Spleen (tissue), 11 donors: ENCODE measurements at regions not wholly inside any gene's neighbourhood (a gene's known extent, or its start where the extent isn't known, plus 50 kb on each side); places are given as distances from the start of the nearest gene placed in this dataset.

ENCODE experiments used
- DNase-seq: peaks from one replicate; pipeline ENCODE4 v3.0.0-alpha.2; 2020
- H3K27ac ChIP-seq, 8 donors: fragments of 200-600 bp; sonication (generic) in 7 of 8; 1 replicate in 4 of 8; 2 replicates in 4 of 8; pipeline versions ENCODE4 v1.5.0 to v1.8.0; 2016 to 2021; ENCODE audit warnings: inconsistent platforms in 4 of 8, mild to moderate bottlenecking in 4 of 8, moderate library complexity in 1 of 8
- H3K27me3 ChIP-seq, 7 donors: fragments of 200-600 bp; sonication (generic) in 6 of 7; replicated peaks in 1 of 7; 1 replicate in 4 of 7; 2 replicates in 3 of 7; pipeline versions ENCODE4 v1.5.0 to v1.8.0; 2016 to 2021; ENCODE audit warnings: inconsistent platforms in 3 of 7, mild to moderate bottlenecking in 1 of 7
- H3K36me3 ChIP-seq, 6 donors: fragments of 200-600 bp; sonication (generic) in 5 of 6; 1 replicate in 4 of 6; 2 replicates in 2 of 6; pipeline versions ENCODE4 v1.5.0 to v1.8.0; 2016 to 2021; ENCODE audit warnings: inconsistent platforms in 2 of 6
- H3K4me1 ChIP-seq, 6 donors: fragments of 200-600 bp; sonication (generic) in 5 of 6; 1 replicate in 3 of 6; 2 replicates in 3 of 6; pipeline versions ENCODE4 v1.5.0 to v1.8.0; 2016 to 2021; ENCODE audit warnings: inconsistent platforms in 3 of 6
- H3K4me3 ChIP-seq, 8 donors: fragments of 200-600 bp; sonication (generic) in 7 of 8; 1 replicate in 4 of 8; 2 replicates in 4 of 8; pipeline versions ENCODE4 v1.5.0 to v1.8.0; 2016 to 2021; ENCODE audit warnings: inconsistent platforms in 4 of 8, mild to moderate bottlenecking in 4 of 8, moderate library complexity in 2 of 8
- H3K9me3 ChIP-seq, 8 donors: fragments of 200-600 bp; sonication (generic) in 7 of 8; 1 replicate in 4 of 8; 2 replicates in 4 of 8; pipeline versions ENCODE4 v1.5.0 to v1.8.0; 2016 to 2021; ENCODE audit warnings: inconsistent platforms in 4 of 8
- CTCF ChIP-seq, 11 experiments: fragments of 200-600 bp in 7 of 11; fragments of 450-650 bp in 4 of 11; sonication (generic) in 4 of 11; IDR thresholded peaks in 8 of 11; conservative IDR thresholded peaks in 3 of 11; 1 replicate in 7 of 11; 2 replicates in 4 of 11; pipeline versions ENCODE4 v1.4.0 to v1.8.0; 2016 to 2021; ENCODE audit warnings: antibody characterized with exemption in 11 of 11, inconsistent platforms in 4 of 11, mild to moderate bottlenecking in 1 of 11
- POLR2A ChIP-seq, 3 donors: fragments of 450-650 bp; IDR thresholded peaks; one replicate each; pipeline ENCODE4 v1.5.1; 2017; ENCODE audit warnings: antibody characterized with exemption in 3 of 3, mild to moderate bottlenecking in 1 of 3
- POLR2AphosphoS5 ChIP-seq, 3 donors: sonication (generic); formaldehyde crosslinking; IDR thresholded peaks; one replicate each; pipeline ENCODE4 v1.5.1; 2017; ENCODE audit warnings: antibody characterized with exemption in 3 of 3
- WGBS, 5 donors: extraction: QIAGEN DNeasy Blood & Tissue Kit in 3 of 5; methylation state at CpG; one replicate each; pipeline versions ENCODE4 v1.1.5 to v1.1.7; 2013 to 2018; 5-methylcytosine and 5-hydroxymethylcytosine counted together
- intact Hi-C: fragments of 100-400 bp; cut with DNase I; formaldehyde crosslinking; loops from one replicate; pipeline ENCODE4 v1.15.0; 2023; ENCODE audit warnings: low total_unique reads
- donor health status: healthy with polysubstance abuse.
- donor health status: DM: no; HTN: no; CAD: no; lungs with moderate emphysema.
- donor health status: DM: no; HTN: no; CAD: no.
- donor health status: Bipolar disorder and iron deficiency.
- donor health status: healthy.
- donor health status: DM: no; HTN: no; CAD: no.
- donor health status: DM: yes; HTN: yes; CAD: no.

DNA sequence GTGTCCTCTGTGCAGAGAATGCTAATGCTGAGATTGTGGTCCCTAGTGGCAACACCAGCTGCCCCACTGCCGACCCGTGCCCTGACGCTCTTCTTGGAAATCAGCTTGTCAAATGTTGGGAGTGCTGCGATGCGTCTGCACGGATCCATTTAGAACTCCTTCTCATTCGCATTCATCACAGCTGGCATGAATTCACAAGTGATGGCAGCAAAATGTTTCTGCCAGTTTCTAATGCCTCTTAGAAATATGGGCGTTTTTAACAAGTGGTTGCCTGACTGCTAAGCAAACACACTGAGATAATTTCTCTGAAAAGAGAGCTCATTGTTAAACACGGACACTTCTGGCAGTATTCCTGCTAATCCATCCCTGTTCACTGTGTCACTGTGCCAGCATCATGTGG is 131.9 kb upstream of the KCNJ6 start:
- 80 to 86% (median 82%) methylated on average over 9 of the region's 9 CpGs for WGBS, 5 donors

DNA sequence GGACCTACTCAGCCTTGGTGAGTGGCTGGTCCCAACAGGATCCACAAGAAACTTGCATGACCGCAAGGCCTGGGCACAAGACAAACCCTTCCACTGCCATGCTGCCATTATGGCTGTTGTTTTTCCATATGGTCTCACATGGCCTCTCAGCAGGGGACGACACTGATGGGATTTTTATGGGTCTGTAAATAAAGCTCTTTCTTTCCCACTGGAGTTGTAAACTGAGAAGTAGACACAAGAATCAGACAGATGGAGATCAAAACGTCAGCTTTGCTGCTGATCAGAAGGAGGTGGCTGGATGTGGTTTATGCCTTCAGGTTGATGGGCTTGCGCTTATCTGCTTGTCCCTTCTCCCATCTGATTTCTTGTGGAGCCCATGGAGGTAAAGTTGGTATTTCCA is 138.1 kb upstream of the KCNJ6 start:
- Histone ChIP-seq H3K27ac (no peak overlapping the region), H3K4me3 (no peak overlapping the region), H3K27me3 (no peaks in the 10 kb centered on the region), H3K36me3 (no peaks in the 10 kb centered on the region), H3K9me3 (no peaks in the 10 kb centered on the region), H3K4me1 (no peaks in the 10 kb centered on the region)
- no peak for TF ChIP-seq POLR2AphosphoS5 (IDR thresholded peaks at IDR 0.05)
- no peak for TF ChIP-seq POLR2A (IDR thresholded peaks at IDR 0.05)
- no peak for TF ChIP-seq CTCF (IDR thresholded peaks at IDR 0.05 in 8 of 11, conservative IDR thresholded peaks at IDR 0.05 in 3 of 11)
- WGBS, 5 donors, result 76 to 86% (median 81%) methylated on average over 4 of the region's 4 CpGs
- no peak for DNase-seq
- intact Hi-C loops, result no loop called here

More for the DNA sequence above, 131.9 kb upstream of the KCNJ6 start:
- Histone ChIP-seq H3K4me1 (no peaks in the 10 kb centered on the region), H3K9me3 (no peaks in the 10 kb centered on the region), H3K36me3 (no peaks in the 10 kb centered on the region), H3K27ac (no peak overlapping the region), H3K27me3 (peaks cover 0 to 13% (median 0%) of the 10 kb centered on the region in 7 donors), H3K4me3 (no peak overlapping the region)
- no peak for TF ChIP-seq POLR2A (IDR thresholded peaks at IDR 0.05)
- TF ChIP-seq CTCF (IDR thresholded peaks at IDR 0.05 in 8 of 11, conservative IDR thresholded peaks at IDR 0.05 in 3 of 11), result no peak
- TF ChIP-seq POLR2AphosphoS5 (IDR thresholded peaks at IDR 0.05), result no peak
- intact Hi-C loops, result no loop called here
- no peak for DNase-seq

GRCh38 chr21:38056481-38056880 is 140.2 kb upstream of the KCNJ6 start:
- H3K36me3 ChIP-seq, result no peaks in the 10 kb centered on the region
- no peak for TF ChIP-seq CTCF (IDR thresholded peaks at IDR 0.05 in 8 of 11, conservative IDR thresholded peaks at IDR 0.05 in 3 of 11)
- no peak for TF ChIP-seq POLR2AphosphoS5 (IDR thresholded peaks at IDR 0.05)
- TF ChIP-seq POLR2A (IDR thresholded peaks at IDR 0.05), result no peak
- no peak overlapping the region for H3K27ac ChIP-seq
- 72 to 83% (median 78%) methylated on average over 1 of the region's 1 CpG for WGBS, 5 donors
- H3K27me3 ChIP-seq, result no peaks in the 10 kb centered on the region
- DNase-seq, result no peak
- no peaks in the 10 kb centered on the region for H3K9me3 ChIP-seq
- intact Hi-C loops, result no loop called here
- no peak overlapping the region for H3K4me3 ChIP-seq
- no peaks in the 10 kb centered on the region for H3K4me1 ChIP-seq

DNA sequence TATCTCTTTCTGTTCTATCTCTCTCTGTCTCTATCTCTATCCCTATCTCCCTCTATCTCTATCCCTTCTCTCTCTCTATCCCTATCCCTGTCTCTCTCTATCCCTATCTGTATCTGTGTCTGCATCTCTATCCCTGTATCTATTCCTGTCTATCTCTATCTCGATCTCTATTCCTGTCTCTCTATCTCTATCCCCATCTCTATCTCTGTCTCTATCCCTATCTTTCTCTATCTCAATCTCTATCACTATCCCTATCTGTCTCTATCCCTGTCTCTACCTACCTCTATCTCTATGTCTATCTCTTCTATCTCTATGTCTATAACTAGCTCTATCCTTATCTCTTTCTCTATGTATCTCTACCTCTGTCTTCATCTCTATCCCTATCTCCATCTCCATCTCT is 141.4 kb upstream of the KCNJ6 start:
- intact Hi-C loops, result no loop called here
- DNase-seq, result no peak
- Histone ChIP-seq H3K27me3 (no peaks in the 10 kb centered on the region), H3K4me1 (no peaks in the 10 kb centered on the region), H3K4me3 (no peak overlapping the region), H3K36me3 (no peaks in the 10 kb centered on the region), H3K27ac (no peak overlapping the region), H3K9me3 (no peaks in the 10 kb centered on the region)
- 78 to 95% (median 89%) methylated on average over 1 of the region's 1 CpG for WGBS, 5 donors
- TF ChIP-seq POLR2AphosphoS5 (IDR thresholded peaks at IDR 0.05), result no peak
- TF ChIP-seq CTCF (IDR thresholded peaks at IDR 0.05 in 8 of 11, conservative IDR thresholded peaks at IDR 0.05 in 3 of 11), result no peak
- TF ChIP-seq POLR2A (IDR thresholded peaks at IDR 0.05), result no peak
